ENCODE measurements at regions not wholly inside any gene's neighbourhood (a gene's known extent, or its start where the extent isn't known, plus 50 kb on each side); places are given as distances from the start of the nearest gene placed in this dataset.

- Mint-ChIP-seq H3K4me1 (ENCODE audit: low read depth) (peaks cover 98% of the 10 kb centered on the region), H3K27me3 (ENCODE audit: insufficient read depth) (no peaks in the 10 kb centered on the region), H3K27ac (peak overlapping the region; percentile 92), H3K9me3 (peaks cover 5% of the 10 kb centered on the region), H3K36me3 (ENCODE audit: low read depth) (peaks cover 7% of the 10 kb centered on the region), H3K4me3 (peak overlapping the region; percentile 63)
- no peak for TF ChIP-seq CTCF (IDR thresholded peaks at IDR 0.05)
- DNase-seq: no peak
Observed at GRCh38 chrY:7463711-7464110, 552.2 kb upstream of the AMELY start.

- no peak for TF ChIP-seq CTCF (IDR thresholded peaks at IDR 0.05)
- peaks cover 98% of the 10 kb centered on the region for H3K4me1 Mint-ChIP-seq (ENCODE audit: low read depth)
- no peaks in the 10 kb centered on the region for H3K27me3 Mint-ChIP-seq (ENCODE audit: insufficient read depth)
- peak overlapping the region; percentile 92 for H3K27ac Mint-ChIP-seq
- peaks cover 5% of the 10 kb centered on the region for H3K9me3 Mint-ChIP-seq
- H3K4me3 Mint-ChIP-seq: peak overlapping the region; percentile 63
- H3K36me3 Mint-ChIP-seq (ENCODE audit: low read depth): peaks cover 7% of the 10 kb centered on the region
- DNase-seq: no peak
Observed at GRCh38 chrY:7463196-7463595, 551.6 kb upstream of the AMELY start.

- no peaks in the 10 kb centered on the region for H3K27me3 Mint-ChIP-seq (ENCODE audit: insufficient read depth)
- H3K9me3 Mint-ChIP-seq: peaks cover 5% of the 10 kb centered on the region
- peak; percentile 32 for DNase-seq
- H3K27ac Mint-ChIP-seq: peak overlapping the region; percentile 92
- peak overlapping the region; percentile 63 for H3K4me3 Mint-ChIP-seq
- TF ChIP-seq CTCF (IDR thresholded peaks at IDR 0.05): no peak
- H3K36me3 Mint-ChIP-seq (ENCODE audit: low read depth): peaks cover 7% of the 10 kb centered on the region
- H3K4me1 Mint-ChIP-seq (ENCODE audit: low read depth): peaks cover 98% of the 10 kb centered on the region
Observed at GRCh38 chrY:7462657-7463056, 551.1 kb upstream of the AMELY start.

GRCh38 chrY:7461873-7462525, 550.4 kb upstream of the AMELY start:
- DNase-seq: peak; percentile 87
- Mint-ChIP-seq H3K36me3 (ENCODE audit: low read depth) (peaks cover 7% of the 10 kb centered on the region), H3K9me3 (peaks cover 5% of the 10 kb centered on the region), H3K27me3 (ENCODE audit: insufficient read depth) (no peaks in the 10 kb centered on the region), H3K4me1 (ENCODE audit: low read depth) (peaks cover 100% of the 10 kb centered on the region), H3K27ac (peak overlapping the region; percentile 92), H3K4me3 (peak overlapping the region; percentile 63)
- no peak for TF ChIP-seq CTCF (IDR thresholded peaks at IDR 0.05)

GRCh38 chrY:7459802-7460201, 548.2 kb upstream of the AMELY start:
- Mint-ChIP-seq H3K4me3 (no peak overlapping the region), H3K27ac (peak overlapping the region; percentile 92), H3K9me3 (peaks cover 5% of the 10 kb centered on the region), H3K36me3 (ENCODE audit: low read depth) (peaks cover 7% of the 10 kb centered on the region), H3K27me3 (ENCODE audit: insufficient read depth) (no peaks in the 10 kb centered on the region), H3K4me1 (ENCODE audit: low read depth) (peaks cover 89% of the 10 kb centered on the region)
- no peak for TF ChIP-seq CTCF (IDR thresholded peaks at IDR 0.05)
- no peak for DNase-seq

All from HFFc6 (cell line).